Stimulated activated CD8-positive, alpha-beta memory T cell treated with anti-CD3 and anti-CD28 coated beads, Interleukin-2, amount 100 ng/mL, for 48 hours (primary cell): ENCODE measurements at regions not wholly inside any gene's neighbourhood (a gene's known extent, or its start where the extent isn't known, plus 50 kb on each side); places are given as distances from the start of the nearest gene placed in this dataset.

Experiments
- DNase-seq, 2 donors: peaks; one replicate each; pipeline ENCODE4 v3.0.0-alpha.2; 2020; ENCODE audit warnings: low read depth in 2 of 2

GRCh38 chr11:15770798-15771414 is 585.4 kb downstream of the SOX6 start:
- DNase-seq, result no peak

GRCh38 chr11:15772547-15772946 is 583.8 kb downstream of the SOX6 start:
- no peak for DNase-seq

- DNase-seq, result no peak
These were observed 583.4 kb downstream of the SOX6 start for GRCh38 chr11:15772981-15773380.

- DNase-seq, result no peak
These were observed 582.6 kb downstream of the SOX6 start for GRCh38 chr11:15773476-15774387.

- DNase-seq, result no peak
These were observed 581.9 kb downstream of the SOX6 start for GRCh38 chr11:15774388-15774939.

GRCh38 chr11:15775015-15775541 is 581.3 kb downstream of the SOX6 start:
- DNase-seq, result no peak

- DNase-seq, result no peak
These were observed 580.5 kb downstream of the SOX6 start for GRCh38 chr11:15775797-15776196.

GRCh38 chr11:15776366-15776765 is 580.0 kb downstream of the SOX6 start:
- no peak for DNase-seq

- no peak for DNase-seq
These were observed 576.8 kb downstream of the SOX6 start for GRCh38 chr11:15779518-15779917.

GRCh38 chr11:15780382-15780781 is 576.0 kb downstream of the SOX6 start:
- DNase-seq, result no peak

GRCh38 chr11:15780837-15781236 is 575.5 kb downstream of the SOX6 start:
- no peak for DNase-seq

GRCh38 chr11:15783619-15784018 is 572.7 kb downstream of the SOX6 start:
- no peak for DNase-seq

GRCh38 chr11:15793043-15793996 is 563.0 kb downstream of the SOX6 start:
- no peak for DNase-seq

GRCh38 chr11:15794361-15795150 is 561.8 kb downstream of the SOX6 start:
- DNase-seq, result no peak

- no peak for DNase-seq
These were observed 561.0 kb downstream of the SOX6 start for GRCh38 chr11:15795378-15795777.

- no peak for DNase-seq
These were observed 556.1 kb downstream of the SOX6 start for GRCh38 chr11:15800111-15800800.

- peak in 1 of 2 donors; percentile 5 for DNase-seq
These were observed 555.2 kb downstream of the SOX6 start for GRCh38 chr11:15801126-15801525.

- DNase-seq, result no peak
These were observed 554.7 kb downstream of the SOX6 start for GRCh38 chr11:15801616-15802015.

- DNase-seq, result no peak
These were observed 550.6 kb downstream of the SOX6 start for GRCh38 chr11:15805726-15806125.

- no peak for DNase-seq
These were observed 550.1 kb downstream of the SOX6 start for GRCh38 chr11:15806217-15806616.
